Spinal cord (tissue), 9 donors: ENCODE measurements at regions not wholly inside any gene's neighbourhood (a gene's known extent, or its start where the extent isn't known, plus 50 kb on each side); places are given as distances from the start of the nearest gene placed in this dataset.

Source experiments
- DNase-seq, 6 donors: peaks; one replicate each; pipeline versions ENCODE4 v3.0.0 to v3.0.0-alpha.2; 2013 to 2015; ENCODE audit warnings: low spot score in 6 of 6, low read depth in 4 of 6
- H3K27ac ChIP-seq: one replicate; pipeline ENCODE4 v1.5.1; 2013; ENCODE audit warnings: low read depth, low read length, control low read depth
- H3K27me3 ChIP-seq: one replicate; pipeline ENCODE4 v1.6.1; 2013; ENCODE audit warnings: low read length; ENCODE audit not compliant: control insufficient read depth, insufficient read depth
- H3K36me3 ChIP-seq: one replicate; pipeline ENCODE4 v1.6.1; 2013; ENCODE audit warnings: low read length; ENCODE audit not compliant: control insufficient read depth, insufficient read depth
- H3K4me1 ChIP-seq: one replicate; pipeline ENCODE4 v1.6.1; 2013; ENCODE audit warnings: low read length; ENCODE audit not compliant: control insufficient read depth, insufficient read depth
- H3K4me3 ChIP-seq: one replicate; pipeline ENCODE4 v1.5.1; 2013; ENCODE audit warnings: low read depth, low read length, control low read depth
- H3K9me3 ChIP-seq: one replicate; pipeline ENCODE4 v1.6.1; 2013; ENCODE audit warnings: low read length; ENCODE audit not compliant: control insufficient read depth, insufficient read depth
- WGBS: methylation state at CpG from one replicate; pipeline ENCODE4 v1.1.5; 2013; ENCODE audit warnings: missing lambda C conversion rate; ENCODE audit not compliant: insufficient coverage; 5-methylcytosine and 5-hydroxymethylcytosine counted together
- donor health status: healthy.

DNA sequence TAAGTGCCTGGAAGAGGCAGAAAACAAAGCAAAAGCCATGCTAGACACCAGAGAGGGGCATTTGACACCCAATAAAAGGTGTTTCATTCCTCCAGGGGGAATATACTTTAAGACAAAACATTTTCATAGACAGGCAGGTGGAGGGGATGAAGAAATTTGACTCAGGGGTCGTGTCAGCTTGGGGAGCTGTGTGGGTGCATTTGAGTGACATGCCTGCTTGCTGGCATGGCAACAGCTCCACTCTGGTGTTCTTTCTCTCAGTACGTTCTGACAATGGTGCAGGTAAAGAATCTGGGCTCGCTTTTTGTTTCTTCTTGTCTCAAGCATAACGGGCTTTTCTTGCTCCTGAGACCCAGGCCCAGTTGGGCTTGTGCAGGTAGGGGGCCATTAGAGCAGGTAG is 292.9 kb upstream of the ATP10A start:
- Histone ChIP-seq H3K27me3 (no peaks in the 10 kb centered on the region), H3K9me3 (no peaks in the 10 kb centered on the region), H3K27ac (no peak overlapping the region), H3K4me3 (no peak overlapping the region), H3K4me1 (peaks cover 3% of the 10 kb centered on the region), H3K36me3 (no peaks in the 10 kb centered on the region)
- 65% methylated on average over 4 of the region's 4 CpGs for WGBS
- no peak for DNase-seq

DNA sequence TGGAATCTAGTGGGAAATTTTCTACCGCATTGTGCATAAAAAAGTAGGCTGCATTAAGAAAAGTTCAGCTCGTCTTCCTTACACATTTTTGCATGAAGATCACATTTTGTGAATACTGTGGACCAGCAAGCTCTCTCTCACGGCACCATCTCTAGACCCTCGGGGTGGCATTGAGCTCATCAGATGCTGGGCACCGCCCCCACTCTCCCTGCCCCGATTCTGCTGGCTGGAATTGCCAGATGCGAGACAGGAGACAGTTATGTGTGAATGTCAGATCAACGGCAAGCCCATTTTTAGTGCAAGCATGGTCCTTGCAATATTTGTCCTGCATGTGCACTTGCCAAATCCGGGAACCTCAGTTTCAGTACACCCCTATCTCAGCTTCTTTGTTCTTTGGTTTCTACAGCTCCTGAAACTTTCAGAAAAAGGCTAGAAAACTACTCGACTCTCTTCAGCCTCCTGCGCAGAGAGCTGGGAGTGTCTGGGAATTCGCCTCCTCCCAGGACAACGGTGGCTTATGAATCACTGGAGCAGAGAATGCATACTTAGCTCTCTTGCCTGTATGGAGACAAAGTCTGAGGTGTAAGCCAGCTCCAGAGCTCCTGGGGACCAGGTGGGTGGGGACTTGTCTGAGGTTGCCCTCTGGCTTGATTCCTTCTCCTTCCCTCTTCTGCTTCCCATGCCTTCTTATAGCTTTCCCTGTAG is 285.2 kb upstream of the ATP10A start:
- no peak overlapping the region for H3K27ac ChIP-seq
- H3K4me1 ChIP-seq: no peaks in the 10 kb centered on the region
- no peak overlapping the region for H3K4me3 ChIP-seq
- no peaks in the 10 kb centered on the region for H3K9me3 ChIP-seq
- 77% methylated on average over 10 of the region's 13 CpGs for WGBS
- no peaks in the 10 kb centered on the region for H3K36me3 ChIP-seq
- no peaks in the 10 kb centered on the region for H3K27me3 ChIP-seq
- no peak for DNase-seq

DNA sequence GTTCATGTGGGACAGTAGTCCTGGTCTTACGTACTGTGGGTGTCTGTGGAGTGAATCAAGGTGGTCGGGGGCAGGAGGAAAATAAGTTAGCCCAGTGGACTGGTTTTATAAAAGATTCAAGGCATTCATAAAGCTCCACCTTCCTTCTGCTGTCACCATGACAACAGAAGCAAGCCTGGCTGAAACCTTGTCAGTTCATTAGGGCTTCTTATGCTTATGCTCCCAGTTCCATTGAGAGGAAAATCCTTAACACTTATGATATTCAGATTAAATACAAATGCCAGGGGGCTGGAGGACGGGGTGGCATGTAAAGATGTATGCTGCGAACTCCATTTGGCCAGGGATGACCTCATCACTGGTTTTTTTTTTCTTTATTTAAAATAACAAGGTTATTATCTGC is 283.1 kb upstream of the ATP10A start:
- Histone ChIP-seq H3K9me3 (no peaks in the 10 kb centered on the region), H3K4me1 (no peaks in the 10 kb centered on the region), H3K27me3 (no peaks in the 10 kb centered on the region), H3K27ac (no peak overlapping the region), H3K4me3 (no peak overlapping the region), H3K36me3 (no peaks in the 10 kb centered on the region)
- WGBS: no CpG with 5 or more reads among the region's 4 CpGs
- DNase-seq: peak in 3 of 6 donors; percentile 42 to 92 (median 69)

DNA sequence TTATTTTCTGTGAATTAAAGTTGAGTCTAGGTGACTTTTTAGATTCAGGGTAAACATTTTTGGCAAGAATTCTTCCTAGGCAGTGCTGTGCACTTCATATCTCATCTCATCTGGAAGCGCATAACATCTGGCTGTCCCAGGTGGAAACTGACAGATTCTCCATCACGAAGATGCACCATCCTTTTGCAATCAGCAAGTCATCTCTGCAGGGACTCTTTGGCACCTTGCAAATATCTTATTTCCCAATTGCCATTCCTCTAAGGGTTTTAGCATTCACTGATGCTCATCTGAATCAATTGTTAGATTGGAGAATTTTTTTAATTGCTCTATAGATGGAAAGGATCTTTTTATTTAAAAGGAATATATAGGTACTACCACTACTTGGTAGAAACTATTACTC is 282.7 kb upstream of the ATP10A start:
- WGBS: 88% methylated on average over 1 of the region's 2 CpGs
- peak in 1 of 6 donors; percentile 67 for DNase-seq
- no peak overlapping the region for H3K4me3 ChIP-seq

DNA sequence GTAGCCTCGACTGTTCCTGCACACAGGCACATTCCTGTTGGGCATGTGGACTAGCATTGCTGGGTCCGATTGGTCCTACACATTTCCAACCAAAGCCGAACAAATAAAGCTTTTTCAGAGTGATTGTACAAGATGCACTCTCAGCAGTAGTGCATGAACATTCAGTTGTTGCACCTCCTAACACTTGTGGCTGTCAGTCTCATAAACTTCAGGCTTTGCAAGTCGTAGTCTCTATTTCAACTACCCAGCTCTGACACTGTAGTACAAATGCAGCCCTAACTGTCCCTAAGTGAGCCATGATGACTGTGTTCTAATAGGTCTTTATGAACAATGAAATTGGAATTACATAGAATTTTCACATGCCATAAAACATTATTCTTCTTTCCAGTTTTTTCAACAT is 281.7 kb upstream of the ATP10A start:
- 93% methylated on average over 3 of the region's 4 CpGs for WGBS
- DNase-seq: no peak
- H3K27ac ChIP-seq: no peak overlapping the region
- no peaks in the 10 kb centered on the region for H3K4me1 ChIP-seq
- H3K4me3 ChIP-seq: no peak overlapping the region
- no peaks in the 10 kb centered on the region for H3K9me3 ChIP-seq
- no peaks in the 10 kb centered on the region for H3K27me3 ChIP-seq
- no peaks in the 10 kb centered on the region for H3K36me3 ChIP-seq

More for the DNA sequence above, 282.7 kb upstream of the ATP10A start:
- H3K27me3 ChIP-seq: no peaks in the 10 kb centered on the region
- no peaks in the 10 kb centered on the region for H3K9me3 ChIP-seq
- H3K4me1 ChIP-seq: no peaks in the 10 kb centered on the region
- H3K27ac ChIP-seq: no peak overlapping the region
- no peaks in the 10 kb centered on the region for H3K36me3 ChIP-seq

DNA sequence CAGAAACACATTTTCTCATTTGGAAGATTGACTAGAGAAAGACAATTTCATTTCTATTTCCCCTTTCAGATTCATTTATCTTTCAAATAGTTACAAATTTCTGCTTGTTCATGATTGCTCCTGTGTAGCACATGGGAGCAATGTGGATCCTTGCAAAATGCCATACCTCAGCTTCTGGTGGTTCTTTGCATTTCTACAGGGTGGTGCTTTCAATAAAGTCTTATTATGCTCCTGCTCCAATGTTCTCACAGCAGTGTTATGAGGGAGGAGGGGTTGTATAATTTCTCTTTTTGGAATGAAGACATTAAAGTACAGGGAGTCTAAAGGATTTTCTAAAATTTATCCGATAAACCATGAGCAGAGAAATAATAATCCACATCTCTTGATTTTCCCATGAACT is 280.1 kb upstream of the ATP10A start:
- H3K36me3 ChIP-seq: no peaks in the 10 kb centered on the region
- H3K4me3 ChIP-seq: no peak overlapping the region
- no CpG with 5 or more reads among the region's 1 CpG for WGBS
- H3K27me3 ChIP-seq: no peaks in the 10 kb centered on the region
- H3K4me1 ChIP-seq: no peaks in the 10 kb centered on the region
- peak in 1 of 6 donors; percentile 29 for DNase-seq
- no peak overlapping the region for H3K27ac ChIP-seq
- H3K9me3 ChIP-seq: no peaks in the 10 kb centered on the region

DNA sequence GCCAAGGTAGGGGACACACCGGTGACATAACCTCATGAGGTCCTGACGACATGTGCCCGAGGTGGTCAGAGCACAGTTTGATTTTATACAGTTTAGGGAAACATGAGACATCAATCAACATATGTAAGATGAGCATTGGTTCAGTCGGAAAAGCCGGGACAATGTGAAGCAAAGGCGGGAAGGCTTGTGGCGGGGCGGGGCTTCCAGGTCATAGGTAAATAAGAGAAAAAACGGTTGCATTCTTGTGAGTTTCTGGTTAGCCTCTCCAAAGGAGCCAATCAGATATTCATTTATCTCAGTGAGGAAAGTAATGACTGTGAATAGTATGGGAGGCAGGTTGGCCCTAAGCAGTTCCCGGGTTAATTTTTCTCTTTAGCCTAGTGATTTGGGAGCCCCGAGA is 271.7 kb upstream of the ATP10A start:
- 78% methylated on average over 5 of the region's 11 CpGs for WGBS
- no peaks in the 10 kb centered on the region for H3K9me3 ChIP-seq
- H3K4me1 ChIP-seq: no peaks in the 10 kb centered on the region
- H3K36me3 ChIP-seq: no peaks in the 10 kb centered on the region
- H3K4me3 ChIP-seq: no peak overlapping the region
- no peak for DNase-seq
- peaks cover 2% of the 10 kb centered on the region for H3K27me3 ChIP-seq
- no peak overlapping the region for H3K27ac ChIP-seq

DNA sequence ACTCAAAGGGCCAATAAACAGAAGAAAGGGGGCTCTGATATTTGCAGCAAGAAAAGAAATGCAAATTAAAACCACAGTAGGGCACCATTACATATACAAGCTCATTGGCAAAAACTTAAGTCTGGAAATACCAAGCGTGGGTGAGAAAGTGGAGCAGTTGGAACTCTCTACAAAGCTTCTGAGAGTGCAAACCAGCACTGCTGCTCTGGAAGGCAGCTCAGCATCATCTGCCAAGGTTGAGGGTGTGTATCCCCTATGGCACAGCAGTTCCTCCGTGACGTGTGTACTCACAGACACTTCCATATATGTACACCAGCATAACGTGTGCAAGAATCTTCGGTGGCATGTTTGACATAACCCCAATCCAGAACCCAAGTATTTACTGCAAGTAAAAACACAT is 271.0 kb upstream of the ATP10A start:
- H3K27ac ChIP-seq: no peak overlapping the region
- no peaks in the 10 kb centered on the region for H3K9me3 ChIP-seq
- no peaks in the 10 kb centered on the region for H3K4me1 ChIP-seq
- H3K27me3 ChIP-seq: peaks cover 2% of the 10 kb centered on the region
- H3K4me3 ChIP-seq: no peak overlapping the region
- no peaks in the 10 kb centered on the region for H3K36me3 ChIP-seq
- 57% methylated on average over 1 of the region's 5 CpGs for WGBS
- peak in 1 of 6 donors; percentile 68 for DNase-seq

DNA sequence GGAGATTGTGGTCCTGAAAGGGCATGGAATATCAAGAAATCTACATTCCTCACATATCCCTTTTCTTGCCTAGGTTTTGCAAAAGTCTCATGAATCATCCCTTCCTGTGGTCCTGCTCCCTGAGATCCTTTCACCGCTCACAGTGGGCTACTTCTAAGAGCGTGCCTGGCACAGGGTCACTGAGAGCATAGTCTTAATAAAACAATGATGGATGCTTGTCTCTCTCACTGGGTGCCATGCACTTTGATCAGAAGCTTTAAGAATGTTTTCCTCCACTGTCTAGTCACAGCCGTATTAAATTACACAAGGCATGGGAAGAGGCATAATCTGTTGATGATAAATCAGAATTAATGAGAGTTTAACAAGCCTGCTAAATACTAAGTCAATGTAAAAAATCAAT is 269.7 kb upstream of the ATP10A start:
- no peak overlapping the region for H3K27ac ChIP-seq
- 40% methylated on average over 1 of the region's 3 CpGs for WGBS
- no peaks in the 10 kb centered on the region for H3K9me3 ChIP-seq
- no peaks in the 10 kb centered on the region for H3K4me1 ChIP-seq
- no peak overlapping the region for H3K4me3 ChIP-seq
- no peaks in the 10 kb centered on the region for H3K36me3 ChIP-seq
- peaks cover 2% of the 10 kb centered on the region for H3K27me3 ChIP-seq
- DNase-seq: peak in 1 of 6 donors; percentile 17

DNA sequence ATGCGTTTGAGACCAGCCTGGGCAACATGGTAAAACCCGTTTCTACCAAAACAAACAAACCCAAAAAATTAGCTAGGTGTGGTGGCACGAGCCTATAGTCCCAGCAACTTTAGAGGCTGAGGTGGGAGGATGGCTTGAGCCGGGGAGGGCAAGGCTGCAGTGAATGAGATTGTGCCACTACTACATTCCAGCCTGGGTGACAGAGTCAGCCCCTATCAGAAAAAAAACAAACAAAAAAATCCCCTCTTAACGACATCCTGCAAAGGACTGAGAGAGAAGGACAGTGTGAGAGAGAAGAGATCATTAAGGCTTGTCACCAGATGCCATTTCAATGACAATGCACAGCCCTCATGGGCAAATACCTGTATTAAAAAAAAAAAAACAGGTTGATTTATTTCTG is 266.7 kb upstream of the ATP10A start:
- Histone ChIP-seq H3K4me3 (no peak overlapping the region), H3K27ac (no peak overlapping the region), H3K27me3 (peaks cover 2% of the 10 kb centered on the region), H3K4me1 (peaks cover 6% of the 10 kb centered on the region), H3K36me3 (no peaks in the 10 kb centered on the region), H3K9me3 (no peaks in the 10 kb centered on the region)
- DNase-seq: no peak
- WGBS: no CpG with 5 or more reads among the region's 5 CpGs
